Fibroblast of pulmonary artery (primary cell): ENCODE measurements at regions not wholly inside any gene's neighbourhood (a gene's known extent, or its start where the extent isn't known, plus 50 kb on each side); places are given as distances from the start of the nearest gene placed in this dataset.

ENCODE experiments used
- DNase-seq: peaks from one replicate; pipeline ENCODE4 v3.0.0-alpha.2; 2010; ENCODE audit warnings: low read depth
- H3K4me3 ChIP-seq: replicated peaks from 2 replicates; pipeline ENCODE4 v1.5.1; 2011; ENCODE audit warnings: low read depth, mild to moderate bottlenecking, control low read depth, low read length, moderate library complexity
- TF ChIP-seq, protein P1 (sequence below): IDR thresholded peaks from 2 replicates; pipeline ENCODE4 v1.5.1; 2011; ENCODE audit warnings: mild to moderate bottlenecking, control low read depth, low read length, inconsistent platforms; ENCODE audit errors: missing control alignments

- DNase-seq: no peak
- TF ChIP-seq, protein P1, sequence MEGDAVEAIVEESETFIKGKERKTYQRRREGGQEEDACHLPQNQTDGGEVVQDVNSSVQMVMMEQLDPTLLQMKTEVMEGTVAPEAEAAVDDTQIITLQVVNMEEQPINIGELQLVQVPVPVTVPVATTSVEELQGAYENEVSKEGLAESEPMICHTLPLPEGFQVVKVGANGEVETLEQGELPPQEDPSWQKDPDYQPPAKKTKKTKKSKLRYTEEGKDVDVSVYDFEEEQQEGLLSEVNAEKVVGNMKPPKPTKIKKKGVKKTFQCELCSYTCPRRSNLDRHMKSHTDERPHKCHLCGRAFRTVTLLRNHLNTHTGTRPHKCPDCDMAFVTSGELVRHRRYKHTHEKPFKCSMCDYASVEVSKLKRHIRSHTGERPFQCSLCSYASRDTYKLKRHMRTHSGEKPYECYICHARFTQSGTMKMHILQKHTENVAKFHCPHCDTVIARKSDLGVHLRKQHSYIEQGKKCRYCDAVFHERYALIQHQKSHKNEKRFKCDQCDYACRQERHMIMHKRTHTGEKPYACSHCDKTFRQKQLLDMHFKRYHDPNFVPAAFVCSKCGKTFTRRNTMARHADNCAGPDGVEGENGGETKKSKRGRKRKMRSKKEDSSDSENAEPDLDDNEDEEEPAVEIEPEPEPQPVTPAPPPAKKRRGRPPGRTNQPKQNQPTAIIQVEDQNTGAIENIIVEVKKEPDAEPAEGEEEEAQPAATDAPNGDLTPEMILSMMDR: no peak
- no peak overlapping the region for H3K4me3 ChIP-seq
Observed at GRCh38 chrX:124507246-124507645, 160.9 kb downstream of the SH2D1A start.

GRCh38 chrX:124518885-124519284, 172.5 kb downstream of the SH2D1A start:
- DNase-seq: peak; percentile 0
- H3K4me3 ChIP-seq: no peak overlapping the region
- TF ChIP-seq, protein P1: no peak

DNA sequence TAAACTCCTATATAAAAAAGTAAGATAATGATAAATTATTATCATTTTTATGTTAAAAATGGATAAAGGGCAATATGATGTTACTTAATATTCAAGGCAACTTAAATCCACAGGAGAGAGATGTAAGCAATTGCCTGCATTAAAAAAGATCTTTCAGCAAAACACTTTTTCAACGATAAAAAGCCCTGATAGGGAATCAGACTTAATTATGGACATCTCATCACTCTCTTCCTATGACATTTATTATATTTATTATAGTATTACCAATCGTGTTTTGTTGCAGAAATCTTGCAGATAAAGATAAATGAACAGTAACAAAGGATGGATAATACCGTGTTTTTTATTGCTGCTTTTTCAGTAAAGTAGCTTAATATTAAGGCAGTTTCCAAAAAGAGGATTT, 178.5 kb downstream of the SH2D1A start:
- TF ChIP-seq, protein P1: no peak
- DNase-seq: no peak
- H3K4me3 ChIP-seq: no peak overlapping the region

GRCh38 chrX:124529786-124530185, 183.4 kb downstream of the SH2D1A start:
- DNase-seq: no peak
- TF ChIP-seq, protein P1: no peak
- H3K4me3 ChIP-seq: no peak overlapping the region

DNA sequence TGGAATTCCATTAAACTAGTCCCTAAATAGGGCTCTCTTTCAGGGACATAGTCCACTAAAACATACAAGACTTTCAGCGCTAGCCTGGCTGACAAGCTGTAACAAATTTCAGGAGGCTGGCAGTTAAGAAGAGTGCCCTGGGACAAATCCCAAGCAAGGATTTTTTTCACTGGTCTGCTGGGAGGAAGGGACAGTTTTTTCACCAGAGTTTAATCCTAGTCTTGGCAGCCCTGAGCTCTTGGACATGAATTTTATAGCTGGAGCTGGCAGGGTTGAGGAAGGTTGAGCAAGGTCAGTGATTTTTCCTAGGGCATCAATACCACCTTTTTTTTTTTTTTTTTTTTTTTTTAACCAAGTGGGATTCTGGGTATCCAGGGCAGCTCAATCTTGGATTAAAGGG, 184.4 kb downstream of the SH2D1A start:
- TF ChIP-seq, protein P1: no peak
- DNase-seq: no peak
- H3K4me3 ChIP-seq: no peak overlapping the region

DNA sequence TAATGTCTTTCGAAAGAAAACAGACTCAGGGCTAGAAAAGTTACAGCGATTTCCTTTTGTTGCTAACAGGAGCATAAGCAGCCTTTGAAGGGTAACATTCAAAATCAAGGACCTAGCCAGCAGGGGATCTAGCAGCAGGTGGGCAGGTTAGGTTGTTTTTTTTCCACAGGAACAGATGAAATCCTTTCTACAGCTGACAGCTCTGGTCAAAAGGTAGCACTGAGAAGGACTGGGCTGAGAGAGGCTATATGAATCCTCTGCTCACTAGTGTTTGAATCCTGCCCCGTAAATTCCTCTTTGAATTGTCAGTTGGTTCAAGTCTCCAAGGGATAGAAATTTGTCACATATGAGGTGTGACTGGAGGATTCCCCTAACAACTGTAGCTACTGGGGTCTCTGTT, 188.2 kb downstream of the SH2D1A start:
- no peak overlapping the region for H3K4me3 ChIP-seq
- DNase-seq: no peak
- TF ChIP-seq, protein P1: no peak

DNA sequence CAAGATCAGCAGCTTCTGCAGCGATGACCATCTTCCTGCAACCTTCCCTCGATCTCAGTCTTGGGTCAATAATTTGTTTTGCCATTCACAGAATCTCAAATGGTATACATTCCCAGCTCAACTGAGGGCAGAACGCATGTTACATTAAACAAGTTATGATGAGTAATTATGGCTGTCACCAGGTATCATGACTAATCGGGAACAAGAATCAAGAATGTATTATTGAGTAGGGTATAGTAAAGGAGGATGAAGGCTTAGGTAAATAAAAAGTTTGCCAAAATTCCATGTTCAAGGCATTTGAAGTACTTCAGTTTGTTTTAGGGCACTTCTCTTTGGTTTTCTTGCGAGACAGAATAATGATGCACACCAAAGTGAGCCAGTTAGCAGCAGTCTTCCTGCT, 194.1 kb downstream of the SH2D1A start:
- DNase-seq: no peak
- no peak overlapping the region for H3K4me3 ChIP-seq
- TF ChIP-seq, protein P1: no peak
